Fibroblast of the aortic adventitia (primary cell): ENCODE measurements at regions not wholly inside any gene's neighbourhood (a gene's known extent, or its start where the extent isn't known, plus 50 kb on each side); places are given as distances from the start of the nearest gene placed in this dataset.

Experiments
- DNase-seq: peaks from one replicate; pipeline ENCODE4 v3.0.0-alpha.2; 2010; ENCODE audit warnings: low read depth
- H3K4me3 ChIP-seq: 2 replicates; pipeline ENCODE4 v1.5.1; 2011; ENCODE audit warnings: low read depth, mild to moderate bottlenecking, control low read depth, low read length, moderate library complexity
- CTCF ChIP-seq: IDR thresholded peaks from 2 replicates; pipeline ENCODE4 v1.5.1; 2011; ENCODE audit warnings: mild to moderate bottlenecking, low read length, control low read depth, inconsistent platforms; ENCODE audit not compliant: insufficient read depth

GRCh38 chr17:33935822-33936221 is 319.3 kb upstream of the CCL2 start:
- no peak for TF ChIP-seq CTCF
- no peak overlapping the region for H3K4me3 ChIP-seq
- no peak for DNase-seq

GRCh38 chr17:33936764-33937163 is 318.3 kb upstream of the CCL2 start:
- H3K4me3 ChIP-seq: no peak overlapping the region
- no peak for TF ChIP-seq CTCF
- no peak for DNase-seq

- no peak for TF ChIP-seq CTCF
- no peak overlapping the region for H3K4me3 ChIP-seq
- no peak for DNase-seq
Measured at GRCh38 chr17:33939959-33940358, 315.1 kb upstream of the CCL2 start.

GRCh38 chr17:33940769-33941370 is 314.2 kb upstream of the CCL2 start:
- no peak for TF ChIP-seq CTCF
- DNase-seq: no peak
- H3K4me3 ChIP-seq: no peak overlapping the region

- no peak for DNase-seq
- H3K4me3 ChIP-seq: no peak overlapping the region
- no peak for TF ChIP-seq CTCF
Measured at GRCh38 chr17:33941744-33942143, 313.3 kb upstream of the CCL2 start.

GRCh38 chr17:33942414-33942813 is 312.7 kb upstream of the CCL2 start:
- no peak for DNase-seq
- no peak overlapping the region for H3K4me3 ChIP-seq
- no peak for TF ChIP-seq CTCF

GRCh38 chr17:33944412-33944811 is 310.7 kb upstream of the CCL2 start:
- TF ChIP-seq CTCF: no peak
- no peak overlapping the region for H3K4me3 ChIP-seq
- DNase-seq: no peak
